Parathyroid adenoma (tissue), 2 donors: ENCODE measurements at regions not wholly inside any gene's neighbourhood (a gene's known extent, or its start where the extent isn't known, plus 50 kb on each side); places are given as distances from the start of the nearest gene placed in this dataset.

ENCODE experiments used
- H2AFZ ChIP-seq: fragments of 300-600 bp; sonication (generic); one replicate; pipeline ENCODE4 v1.7.0; 2017; ENCODE audit warnings: antibody characterized with exemption, mild to moderate bottlenecking
- H3K27ac ChIP-seq: fragments of 300-600 bp; sonication (generic); one replicate; pipeline ENCODE4 v1.7.0; 2017
- H3K27me3 ChIP-seq: fragments of 300-600 bp; sonication (generic); one replicate; pipeline ENCODE4 v1.7.0; 2017; ENCODE audit warnings: low read length; ENCODE audit not compliant: control insufficient read depth, insufficient read depth
- H3K36me3 ChIP-seq: fragments of 300-600 bp; sonication (generic); one replicate; pipeline ENCODE4 v1.7.0; 2017; ENCODE audit warnings: low read length; ENCODE audit not compliant: control insufficient read depth, insufficient read depth
- H3K4me1 ChIP-seq: fragments of 300-600 bp; sonication (generic); one replicate; pipeline ENCODE4 v1.7.0; 2017; ENCODE audit warnings: control low read depth
- H3K4me2 ChIP-seq: fragments of 300-600 bp; sonication (generic); one replicate; pipeline ENCODE4 v1.7.0; 2017; ENCODE audit warnings: low read length
- H3K4me3 ChIP-seq: fragments of 300-600 bp; sonication (generic); one replicate; pipeline ENCODE4 v1.7.0; 2017; ENCODE audit warnings: low read depth, low read length
- H3K79me2 ChIP-seq: fragments of 300-600 bp; sonication (generic); one replicate; pipeline ENCODE4 v1.7.0; 2017; ENCODE audit warnings: control low read depth
- H3K9ac ChIP-seq: fragments of 300-600 bp; sonication (generic); one replicate; pipeline ENCODE4 v1.7.0; 2017; ENCODE audit warnings: mild to moderate bottlenecking
- H3K9me3 ChIP-seq: fragments of 300-600 bp; sonication (generic); one replicate; pipeline ENCODE4 v1.7.0; 2017; ENCODE audit warnings: low read length; ENCODE audit not compliant: control insufficient read depth
- CTCF ChIP-seq: fragments of 300-600 bp; sonication (generic); IDR thresholded peaks from one replicate; pipeline ENCODE4 v1.7.0; 2017; ENCODE audit warnings: antibody characterized with exemption, mild to moderate bottlenecking
- donor health status: primary hyperparathyroidism.

GRCh38 chr10:43878386-43878785 lies 229.7 kb upstream of the ZNF32 start:
- H3K4me1 ChIP-seq: no peaks in the 10 kb centered on the region
- H3K4me2 ChIP-seq: no peak overlapping the region
- H3K9ac ChIP-seq: no peak overlapping the region
- H3K27me3 ChIP-seq: no peaks in the 10 kb centered on the region
- TF ChIP-seq CTCF: no peak
- no peak overlapping the region for H3K4me3 ChIP-seq
- H3K79me2 ChIP-seq: no peaks in the 10 kb centered on the region
- no peaks in the 10 kb centered on the region for H3K9me3 ChIP-seq
- no peaks in the 10 kb centered on the region for H3K36me3 ChIP-seq
- no peak overlapping the region for H2AFZ ChIP-seq
- peak overlapping the region; percentile 40 for H3K27ac ChIP-seq

- Histone ChIP-seq H3K9ac (no peak overlapping the region), H3K4me2 (no peak overlapping the region), H3K36me3 (no peaks in the 10 kb centered on the region), H3K27ac (no peak overlapping the region), H3K79me2 (no peaks in the 10 kb centered on the region), H3K9me3 (no peaks in the 10 kb centered on the region), H3K4me3 (no peak overlapping the region), H2AFZ (no peak overlapping the region), H3K4me1 (no peaks in the 10 kb centered on the region), H3K27me3 (no peaks in the 10 kb centered on the region)
- TF ChIP-seq CTCF: no peak
These were observed 228.3 kb upstream of the ZNF32 start for GRCh38 chr10:43876976-43877375.

GRCh38 chr10:43874984-43875383 lies 226.3 kb upstream of the ZNF32 start:
- H3K9ac ChIP-seq: no peak overlapping the region
- no peak for TF ChIP-seq CTCF

GRCh38 chr10:43873717-43874116 lies 225.0 kb upstream of the ZNF32 start:
- Histone ChIP-seq H3K4me3 (no peak overlapping the region), H3K36me3 (no peaks in the 10 kb centered on the region), H2AFZ (no peak overlapping the region), H3K4me2 (no peak overlapping the region), H3K9me3 (no peaks in the 10 kb centered on the region), H3K79me2 (no peaks in the 10 kb centered on the region), H3K9ac (no peak overlapping the region), H3K4me1 (no peaks in the 10 kb centered on the region), H3K27me3 (no peaks in the 10 kb centered on the region), H3K27ac (no peak overlapping the region)
- no peak for TF ChIP-seq CTCF

More at GRCh38 chr10:43874984-43875383, 226.3 kb upstream of the ZNF32 start:
- no peaks in the 10 kb centered on the region for H3K27me3 ChIP-seq
- H3K4me1 ChIP-seq: no peaks in the 10 kb centered on the region
- H3K79me2 ChIP-seq: no peaks in the 10 kb centered on the region
- no peak overlapping the region for H3K4me2 ChIP-seq
- H2AFZ ChIP-seq: no peak overlapping the region
- H3K4me3 ChIP-seq: no peak overlapping the region
- H3K36me3 ChIP-seq: no peaks in the 10 kb centered on the region
- no peaks in the 10 kb centered on the region for H3K9me3 ChIP-seq
- H3K27ac ChIP-seq: no peak overlapping the region

GRCh38 chr10:43872644-43873043 lies 224.0 kb upstream of the ZNF32 start:
- H3K27ac ChIP-seq: no peak overlapping the region
- no peaks in the 10 kb centered on the region for H3K27me3 ChIP-seq
- no peaks in the 10 kb centered on the region for H3K9me3 ChIP-seq
- H3K4me1 ChIP-seq: no peaks in the 10 kb centered on the region
- H3K4me2 ChIP-seq: no peak overlapping the region
- H3K4me3 ChIP-seq: no peak overlapping the region
- TF ChIP-seq CTCF: no peak
- H3K36me3 ChIP-seq: no peaks in the 10 kb centered on the region
- no peak overlapping the region for H2AFZ ChIP-seq
- no peaks in the 10 kb centered on the region for H3K79me2 ChIP-seq
- no peak overlapping the region for H3K9ac ChIP-seq
